ENCODE measurements at regions not wholly inside any gene's neighbourhood (a gene's known extent, or its start where the extent isn't known, plus 50 kb on each side); places are given as distances from the start of the nearest gene placed in this dataset.

DNA sequence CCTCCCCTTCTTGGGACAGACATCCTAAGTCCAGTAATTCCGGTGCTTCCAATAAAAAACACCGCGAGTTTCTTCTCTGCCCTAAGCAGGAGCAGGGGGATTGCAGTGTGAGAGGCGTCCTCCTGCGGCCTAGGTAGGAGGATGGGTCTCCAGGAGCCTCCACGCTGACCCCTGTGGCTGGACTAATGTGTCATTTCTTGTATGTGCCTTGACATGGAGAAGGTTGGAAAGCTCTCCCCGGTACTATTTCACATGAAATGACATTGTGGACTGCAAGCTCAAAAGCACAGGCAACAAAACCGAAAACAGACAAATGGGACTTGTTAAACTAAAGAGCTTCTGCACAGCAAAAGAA, 66.6 kb upstream of the ENPP6 start:
- Histone ChIP-seq H3K9me3 (ENCODE audit: control insufficient read depth, insufficient read depth, low read length) (no peaks in the 10 kb centered on the region), H3F3A (ENCODE audit: control insufficient read depth, insufficient read depth) (peaks cover 36% of the 10 kb centered on the region), H3K36me3 (ENCODE audit: control insufficient read depth, low read length) (peaks cover 13% of the 10 kb centered on the region), H3K27ac (ENCODE audit: low read depth, low read length) (peak overlapping the region; percentile 89), H3K4me2 (ENCODE audit: low read length) (peak overlapping the region; percentile 92), H4K20me1 (ENCODE audit: control insufficient read depth, insufficient read depth, low read depth, low read length) (no peaks in the 10 kb centered on the region), H3K9me2 (replicated peaks; ENCODE audit: control insufficient read depth, low read length) (no peaks in the 10 kb centered on the region), H3K79me2 (ENCODE audit: control insufficient read depth, low read length) (no peaks in the 10 kb centered on the region), H3K27me3 (ENCODE audit: control insufficient read depth, low read length) (no peaks in the 10 kb centered on the region), H3K4me3 (ENCODE audit: low read length) (peak overlapping the region; percentile 67), H3K4me1 (ENCODE audit: control insufficient read depth, low read length) (peaks cover 99% of the 10 kb centered on the region)
- TF ChIP-seq, protein P1, sequence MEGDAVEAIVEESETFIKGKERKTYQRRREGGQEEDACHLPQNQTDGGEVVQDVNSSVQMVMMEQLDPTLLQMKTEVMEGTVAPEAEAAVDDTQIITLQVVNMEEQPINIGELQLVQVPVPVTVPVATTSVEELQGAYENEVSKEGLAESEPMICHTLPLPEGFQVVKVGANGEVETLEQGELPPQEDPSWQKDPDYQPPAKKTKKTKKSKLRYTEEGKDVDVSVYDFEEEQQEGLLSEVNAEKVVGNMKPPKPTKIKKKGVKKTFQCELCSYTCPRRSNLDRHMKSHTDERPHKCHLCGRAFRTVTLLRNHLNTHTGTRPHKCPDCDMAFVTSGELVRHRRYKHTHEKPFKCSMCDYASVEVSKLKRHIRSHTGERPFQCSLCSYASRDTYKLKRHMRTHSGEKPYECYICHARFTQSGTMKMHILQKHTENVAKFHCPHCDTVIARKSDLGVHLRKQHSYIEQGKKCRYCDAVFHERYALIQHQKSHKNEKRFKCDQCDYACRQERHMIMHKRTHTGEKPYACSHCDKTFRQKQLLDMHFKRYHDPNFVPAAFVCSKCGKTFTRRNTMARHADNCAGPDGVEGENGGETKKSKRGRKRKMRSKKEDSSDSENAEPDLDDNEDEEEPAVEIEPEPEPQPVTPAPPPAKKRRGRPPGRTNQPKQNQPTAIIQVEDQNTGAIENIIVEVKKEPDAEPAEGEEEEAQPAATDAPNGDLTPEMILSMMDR (IDR thresholded peaks at IDR 0.05; ENCODE audit: low read depth, low read length, poor library complexity, severe bottlenecking) = no peak
- no peak for TF ChIP-seq EZH2phosphoT487 (IDR thresholded peaks at IDR 0.05; ENCODE audit: borderline replicate concordance, low read length)

DNA sequence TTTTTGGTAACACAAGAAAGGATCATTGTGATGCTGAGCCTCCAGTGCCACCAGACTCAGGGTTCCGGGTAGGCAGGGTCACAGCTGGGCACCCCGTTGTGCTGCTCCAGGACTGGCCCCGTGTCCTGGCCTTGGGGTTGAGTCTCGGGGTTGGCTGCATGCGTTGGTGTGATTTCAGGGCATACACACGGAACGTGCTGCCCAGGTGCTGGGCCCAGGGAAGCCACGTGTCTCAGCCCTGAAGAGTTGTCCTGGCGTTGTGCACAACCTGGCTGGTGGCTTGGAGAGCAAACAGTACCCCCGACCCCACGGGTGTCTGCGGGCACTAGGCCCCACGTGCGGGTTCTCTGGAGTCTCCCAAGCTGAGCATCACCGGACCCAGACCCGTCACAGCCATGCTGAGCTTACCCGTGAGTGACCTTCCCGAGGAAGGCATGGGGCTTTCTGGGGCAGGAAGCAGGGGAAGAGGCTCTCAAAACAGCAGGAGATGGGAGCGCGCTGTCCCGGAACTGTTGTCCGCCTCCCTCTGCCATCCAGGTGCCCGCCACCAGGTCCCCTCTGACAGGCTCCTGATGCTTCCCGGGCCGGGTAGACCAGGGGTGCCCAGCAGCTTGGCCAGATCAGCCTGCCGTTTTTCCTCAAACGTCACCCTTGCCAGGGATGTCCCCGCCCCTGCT, 66.1 kb upstream of the ENPP6 start:
- Histone ChIP-seq H3F3A (ENCODE audit: control insufficient read depth, insufficient read depth) (peaks cover 35% of the 10 kb centered on the region), H3K27me3 (ENCODE audit: control insufficient read depth, low read length) (no peaks in the 10 kb centered on the region), H3K9me2 (replicated peaks; ENCODE audit: control insufficient read depth, low read length) (no peaks in the 10 kb centered on the region), H3K27ac (ENCODE audit: low read depth, low read length) (peak overlapping the region; percentile 89), H3K4me3 (ENCODE audit: low read length) (peak overlapping the region; percentile 67), H3K36me3 (ENCODE audit: control insufficient read depth, low read length) (peaks cover 13% of the 10 kb centered on the region), H3K79me2 (ENCODE audit: control insufficient read depth, low read length) (no peaks in the 10 kb centered on the region), H3K4me1 (ENCODE audit: control insufficient read depth, low read length) (peaks cover 95% of the 10 kb centered on the region), H3K9me3 (ENCODE audit: control insufficient read depth, insufficient read depth, low read length) (no peaks in the 10 kb centered on the region), H3K4me2 (ENCODE audit: low read length) (peak overlapping the region; percentile 92), H4K20me1 (ENCODE audit: control insufficient read depth, insufficient read depth, low read depth, low read length) (no peaks in the 10 kb centered on the region)
- TF ChIP-seq, protein P1 (IDR thresholded peaks at IDR 0.05; ENCODE audit: low read depth, low read length, poor library complexity, severe bottlenecking) = no peak
- no peak for TF ChIP-seq EZH2phosphoT487 (IDR thresholded peaks at IDR 0.05; ENCODE audit: borderline replicate concordance, low read length)

- Histone ChIP-seq H3K4me3 (ENCODE audit: low read length) (peak overlapping the region; percentile 67), H3K9me2 (replicated peaks; ENCODE audit: control insufficient read depth, low read length) (no peaks in the 10 kb centered on the region), H3F3A (ENCODE audit: control insufficient read depth, insufficient read depth) (peaks cover 34% of the 10 kb centered on the region), H3K4me1 (ENCODE audit: control insufficient read depth, low read length) (peaks cover 88% of the 10 kb centered on the region), H3K36me3 (ENCODE audit: control insufficient read depth, low read length) (peaks cover 13% of the 10 kb centered on the region), H3K4me2 (ENCODE audit: low read length) (peak overlapping the region; percentile 92), H3K9me3 (ENCODE audit: control insufficient read depth, insufficient read depth, low read length) (no peaks in the 10 kb centered on the region), H3K79me2 (ENCODE audit: control insufficient read depth, low read length) (no peaks in the 10 kb centered on the region), H3K27ac (ENCODE audit: low read depth, low read length) (peak overlapping the region; percentile 89), H3K27me3 (ENCODE audit: control insufficient read depth, low read length) (no peaks in the 10 kb centered on the region), H4K20me1 (ENCODE audit: control insufficient read depth, insufficient read depth, low read depth, low read length) (no peaks in the 10 kb centered on the region)
- TF ChIP-seq, protein P1 (IDR thresholded peaks at IDR 0.05; ENCODE audit: low read depth, low read length, poor library complexity, severe bottlenecking) = peak; percentile 52
- TF ChIP-seq EZH2phosphoT487 (IDR thresholded peaks at IDR 0.05; ENCODE audit: borderline replicate concordance, low read length) = no peak
These were observed 65.4 kb upstream of the ENPP6 start for GRCh38 chr4:184282895-184283654.
